ENCODE measurements at regions not wholly inside any gene's neighbourhood (a gene's known extent, or its start where the extent isn't known, plus 50 kb on each side); places are given as distances from the start of the nearest gene placed in this dataset.

DNA sequence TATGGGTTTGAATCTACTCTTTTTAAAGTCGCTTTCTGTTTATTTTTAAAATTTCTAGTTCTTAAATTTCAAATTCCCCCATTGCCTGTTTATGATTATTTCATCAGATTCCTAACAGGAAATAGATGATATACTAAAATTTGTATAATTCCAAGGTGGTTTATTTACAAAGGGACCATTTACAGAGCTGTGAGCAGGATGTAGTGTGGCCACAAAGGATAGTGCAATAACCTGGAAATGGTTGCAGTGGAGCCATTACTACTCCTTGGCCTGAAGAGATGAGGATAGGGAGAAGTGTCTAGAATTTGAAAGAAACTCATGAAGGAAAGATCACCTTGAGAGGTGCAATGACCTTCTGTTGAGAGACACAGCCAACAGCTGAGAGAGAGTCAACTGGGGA, 58.5 kb upstream of the AP4E1 start:
- no peak overlapping the region for H3K9ac ChIP-seq
- no peaks in the 10 kb centered on the region for H3K36me3 ChIP-seq (replicated peaks in 1 of 2; ENCODE audit: control insufficient read depth in 1 of 2, insufficient read depth in 2 of 2, low read length in 1 of 2)
- TF ChIP-seq NRF1 (IDR thresholded peaks at IDR 0.05; ENCODE audit: low read depth, low read length) (no peak), MEF2A (IDR thresholded peaks at IDR 0.05; ENCODE audit: borderline replicate concordance, low read depth) (no peak), FOSL2 (IDR thresholded peaks at IDR 0.05; ENCODE audit: borderline replicate concordance, low read depth) (no peak), ELF1 (IDR thresholded peaks at IDR 0.05) (no peak), JUND (IDR thresholded peaks at IDR 0.05) (no peak), TCF12 (IDR thresholded peaks at IDR 0.05) (no peak), FOXJ3 (CRISPR knock-in tag; IDR thresholded peaks at IDR 0.05) (no peak), RAD21 (IDR thresholded peaks at IDR 0.05; ENCODE audit: low read length) (no peak), TEAD4 (IDR thresholded peaks at IDR 0.05; ENCODE audit: borderline replicate concordance, insufficient read depth) (no peak), RCOR1 (IDR thresholded peaks at IDR 0.05; ENCODE audit: low read length) (no peak), SMC3 (IDR thresholded peaks at IDR 0.05; ENCODE audit: low read depth, low read length) (no peak)
- TF ChIP-seq, protein P1, sequence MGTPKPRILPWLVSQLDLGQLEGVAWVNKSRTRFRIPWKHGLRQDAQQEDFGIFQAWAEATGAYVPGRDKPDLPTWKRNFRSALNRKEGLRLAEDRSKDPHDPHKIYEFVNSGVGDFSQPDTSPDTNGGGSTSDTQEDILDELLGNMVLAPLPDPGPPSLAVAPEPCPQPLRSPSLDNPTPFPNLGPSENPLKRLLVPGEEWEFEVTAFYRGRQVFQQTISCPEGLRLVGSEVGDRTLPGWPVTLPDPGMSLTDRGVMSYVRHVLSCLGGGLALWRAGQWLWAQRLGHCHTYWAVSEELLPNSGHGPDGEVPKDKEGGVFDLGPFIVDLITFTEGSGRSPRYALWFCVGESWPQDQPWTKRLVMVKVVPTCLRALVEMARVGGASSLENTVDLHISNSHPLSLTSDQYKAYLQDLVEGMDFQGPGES (IDR thresholded peaks at IDR 0.05; ENCODE audit: low read depth, low read length), result no peak
- TF ChIP-seq, protein P2, sequence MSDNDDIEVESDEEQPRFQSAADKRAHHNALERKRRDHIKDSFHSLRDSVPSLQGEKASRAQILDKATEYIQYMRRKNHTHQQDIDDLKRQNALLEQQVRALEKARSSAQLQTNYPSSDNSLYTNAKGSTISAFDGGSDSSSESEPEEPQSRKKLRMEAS (IDR thresholded peaks at IDR 0.05; ENCODE audit: low read depth), result no peak
- TF ChIP-seq, protein P3, sequence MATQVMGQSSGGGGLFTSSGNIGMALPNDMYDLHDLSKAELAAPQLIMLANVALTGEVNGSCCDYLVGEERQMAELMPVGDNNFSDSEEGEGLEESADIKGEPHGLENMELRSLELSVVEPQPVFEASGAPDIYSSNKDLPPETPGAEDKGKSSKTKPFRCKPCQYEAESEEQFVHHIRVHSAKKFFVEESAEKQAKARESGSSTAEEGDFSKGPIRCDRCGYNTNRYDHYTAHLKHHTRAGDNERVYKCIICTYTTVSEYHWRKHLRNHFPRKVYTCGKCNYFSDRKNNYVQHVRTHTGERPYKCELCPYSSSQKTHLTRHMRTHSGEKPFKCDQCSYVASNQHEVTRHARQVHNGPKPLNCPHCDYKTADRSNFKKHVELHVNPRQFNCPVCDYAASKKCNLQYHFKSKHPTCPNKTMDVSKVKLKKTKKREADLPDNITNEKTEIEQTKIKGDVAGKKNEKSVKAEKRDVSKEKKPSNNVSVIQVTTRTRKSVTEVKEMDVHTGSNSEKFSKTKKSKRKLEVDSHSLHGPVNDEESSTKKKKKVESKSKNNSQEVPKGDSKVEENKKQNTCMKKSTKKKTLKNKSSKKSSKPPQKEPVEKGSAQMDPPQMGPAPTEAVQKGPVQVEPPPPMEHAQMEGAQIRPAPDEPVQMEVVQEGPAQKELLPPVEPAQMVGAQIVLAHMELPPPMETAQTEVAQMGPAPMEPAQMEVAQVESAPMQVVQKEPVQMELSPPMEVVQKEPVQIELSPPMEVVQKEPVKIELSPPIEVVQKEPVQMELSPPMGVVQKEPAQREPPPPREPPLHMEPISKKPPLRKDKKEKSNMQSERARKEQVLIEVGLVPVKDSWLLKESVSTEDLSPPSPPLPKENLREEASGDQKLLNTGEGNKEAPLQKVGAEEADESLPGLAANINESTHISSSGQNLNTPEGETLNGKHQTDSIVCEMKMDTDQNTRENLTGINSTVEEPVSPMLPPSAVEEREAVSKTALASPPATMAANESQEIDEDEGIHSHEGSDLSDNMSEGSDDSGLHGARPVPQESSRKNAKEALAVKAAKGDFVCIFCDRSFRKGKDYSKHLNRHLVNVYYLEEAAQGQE (IDR thresholded peaks at IDR 0.05; ENCODE audit: low read depth, low read length), result no peak
- H3K4me2 ChIP-seq, result no peak overlapping the region
- H2AFZ ChIP-seq (ENCODE audit: low read depth), result no peak overlapping the region
- DNase-seq, result no peak
- no peak overlapping the region for H3K4me3 ChIP-seq (ENCODE audit: low read depth in 2 of 2, low read length in 1 of 2)
- H3K4me1 ChIP-seq (ENCODE audit: control insufficient read depth in 1 of 2, insufficient read depth in 2 of 2, low read depth in 1 of 2, low read length in 1 of 2), result no peaks in the 10 kb centered on the region
- H3K27ac ChIP-seq (ENCODE audit: low read depth in 2 of 2, low read length in 1 of 2), result no peak overlapping the region
- POLR2A ChIA-PET, result no interaction called here
- H4K20me1 ChIP-seq (ENCODE audit: insufficient read depth), result no peaks in the 10 kb centered on the region
- H3K79me2 ChIP-seq (ENCODE audit: insufficient read depth), result no peaks in the 10 kb centered on the region
- H3K27me3 ChIP-seq (ENCODE audit: insufficient read depth), result no peaks in the 10 kb centered on the region
- CTCF ChIA-PET, result interaction anchor here (0.7 to 1.4 kb wide), 2 partner anchors 23 to 174 kb away, joined by 3 read pairs; no protein-coding TSS in a partner anchor
- no peaks in the 10 kb centered on the region for H3K9me3 ChIP-seq
- no peaks in the 10 kb centered on the region for H3K9me2 ChIP-seq
- WGBS (ENCODE audit: low lambda C conversion rate), result 60% methylated on average over 1 of the region's 1 CpG
- no peaks in the 10 kb centered on the region for H3F3A ChIP-seq (replicated peaks; ENCODE audit: insufficient read depth)

DNA sequence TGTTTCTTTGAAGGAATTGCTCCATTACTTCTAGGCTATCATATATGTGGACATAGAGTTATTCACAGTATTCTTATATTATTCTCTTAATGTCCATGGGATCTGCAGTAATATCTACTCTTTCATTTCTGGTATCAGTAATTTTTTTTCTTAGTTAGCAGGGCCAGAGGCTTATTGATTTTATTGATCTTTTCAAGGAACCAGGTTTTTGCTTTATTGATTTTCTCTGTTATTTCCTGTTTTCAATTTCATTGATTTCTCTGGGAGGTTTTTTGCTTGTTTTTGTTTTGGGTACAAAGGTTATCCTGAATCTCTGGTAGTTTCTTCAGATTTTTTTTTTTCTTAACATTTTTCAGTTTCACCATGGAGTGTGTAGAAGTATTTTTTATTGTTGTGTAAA, 60.1 kb upstream of the AP4E1 start:
- ChIA-PET CTCF (interaction anchor here (1.1 kb wide), 1 partner anchor 315 kb away, joined by 3 read pairs; no protein-coding TSS in a partner anchor), POLR2A (no interaction called here)
- TF ChIP-seq MEF2A (IDR thresholded peaks at IDR 0.05; ENCODE audit: borderline replicate concordance, low read depth), result no peak
- TF ChIP-seq FOSL2 (IDR thresholded peaks at IDR 0.05; ENCODE audit: borderline replicate concordance, low read depth), result no peak
- no peak for TF ChIP-seq YY1 (IDR thresholded peaks at IDR 0.05; ENCODE audit: low read depth)
- TF ChIP-seq RXRA (IDR thresholded peaks at IDR 0.05; ENCODE audit: borderline replicate concordance, low read depth), result no peak
- TF ChIP-seq, protein P4, sequence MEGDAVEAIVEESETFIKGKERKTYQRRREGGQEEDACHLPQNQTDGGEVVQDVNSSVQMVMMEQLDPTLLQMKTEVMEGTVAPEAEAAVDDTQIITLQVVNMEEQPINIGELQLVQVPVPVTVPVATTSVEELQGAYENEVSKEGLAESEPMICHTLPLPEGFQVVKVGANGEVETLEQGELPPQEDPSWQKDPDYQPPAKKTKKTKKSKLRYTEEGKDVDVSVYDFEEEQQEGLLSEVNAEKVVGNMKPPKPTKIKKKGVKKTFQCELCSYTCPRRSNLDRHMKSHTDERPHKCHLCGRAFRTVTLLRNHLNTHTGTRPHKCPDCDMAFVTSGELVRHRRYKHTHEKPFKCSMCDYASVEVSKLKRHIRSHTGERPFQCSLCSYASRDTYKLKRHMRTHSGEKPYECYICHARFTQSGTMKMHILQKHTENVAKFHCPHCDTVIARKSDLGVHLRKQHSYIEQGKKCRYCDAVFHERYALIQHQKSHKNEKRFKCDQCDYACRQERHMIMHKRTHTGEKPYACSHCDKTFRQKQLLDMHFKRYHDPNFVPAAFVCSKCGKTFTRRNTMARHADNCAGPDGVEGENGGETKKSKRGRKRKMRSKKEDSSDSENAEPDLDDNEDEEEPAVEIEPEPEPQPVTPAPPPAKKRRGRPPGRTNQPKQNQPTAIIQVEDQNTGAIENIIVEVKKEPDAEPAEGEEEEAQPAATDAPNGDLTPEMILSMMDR (IDR thresholded peaks at IDR 0.05), result no peak
- no peak for TF ChIP-seq POLR2AphosphoS5 (IDR thresholded peaks at IDR 0.05; ENCODE audit: low read depth, low read length)
- no peak for TF ChIP-seq SMC3 (IDR thresholded peaks at IDR 0.05; ENCODE audit: low read depth, low read length)
- no peak for TF ChIP-seq SIN3A (IDR thresholded peaks at IDR 0.05; ENCODE audit: borderline replicate concordance, low read depth, low read length)
- no peak for TF ChIP-seq ELF1 (IDR thresholded peaks at IDR 0.05)
- TF ChIP-seq CHD2 (IDR thresholded peaks at IDR 0.05; ENCODE audit: low read length, partially characterized antibody), result no peak
- no peak for TF ChIP-seq TAF1 (IDR thresholded peaks at IDR 0.05; ENCODE audit: borderline replicate concordance, low read depth, low read length)
- TF ChIP-seq, protein P2 (IDR thresholded peaks at IDR 0.05; ENCODE audit: low read depth), result no peak
- no peak for TF ChIP-seq GATA2 (CRISPR knock-in tag; IDR thresholded peaks at IDR 0.05)
- TF ChIP-seq FOXM1 (IDR thresholded peaks at IDR 0.05; ENCODE audit: low read depth), result no peak

More for the DNA sequence above, 60.1 kb upstream of the AP4E1 start:
- Histone ChIP-seq H3K4me2 (no peak overlapping the region), H2AFZ (ENCODE audit: low read depth) (no peak overlapping the region), H3K79me2 (ENCODE audit: insufficient read depth) (no peaks in the 10 kb centered on the region), H3K9me2 (no peaks in the 10 kb centered on the region), H3F3A (replicated peaks; ENCODE audit: insufficient read depth) (no peaks in the 10 kb centered on the region), H4K20me1 (ENCODE audit: insufficient read depth) (no peaks in the 10 kb centered on the region), H3K4me1 (ENCODE audit: control insufficient read depth in 1 of 2, insufficient read depth in 2 of 2, low read depth in 1 of 2, low read length in 1 of 2) (no peaks in the 10 kb centered on the region), H3K9ac (no peak overlapping the region), H3K4me3 (ENCODE audit: low read depth in 2 of 2, low read length in 1 of 2) (no peak overlapping the region), H3K9me3 (no peaks in the 10 kb centered on the region), H3K27me3 (ENCODE audit: insufficient read depth) (no peaks in the 10 kb centered on the region), H3K27ac (ENCODE audit: low read depth in 2 of 2, low read length in 1 of 2) (no peak overlapping the region), H3K36me3 (replicated peaks in 1 of 2; ENCODE audit: control insufficient read depth in 1 of 2, insufficient read depth in 2 of 2, low read length in 1 of 2) (no peaks in the 10 kb centered on the region)
- no peak for DNase-seq
